GM12892 (cell line): ENCODE measurements at regions not wholly inside any gene's neighbourhood (a gene's known extent, or its start where the extent isn't known, plus 50 kb on each side); places are given as distances from the start of the nearest gene placed in this dataset.

Experiments used
- POLR2A ChIP-seq: IDR thresholded peaks from 2 replicates; pipeline ENCODE4 v1.6.1; 2011; ENCODE audit warnings: low read depth, low read length, control low read depth
- POLR2AphosphoS5 ChIP-seq: IDR thresholded peaks from 2 replicates; pipeline ENCODE4 v1.6.1; 2011; ENCODE audit warnings: low read depth, low read length, control low read depth

DNA sequence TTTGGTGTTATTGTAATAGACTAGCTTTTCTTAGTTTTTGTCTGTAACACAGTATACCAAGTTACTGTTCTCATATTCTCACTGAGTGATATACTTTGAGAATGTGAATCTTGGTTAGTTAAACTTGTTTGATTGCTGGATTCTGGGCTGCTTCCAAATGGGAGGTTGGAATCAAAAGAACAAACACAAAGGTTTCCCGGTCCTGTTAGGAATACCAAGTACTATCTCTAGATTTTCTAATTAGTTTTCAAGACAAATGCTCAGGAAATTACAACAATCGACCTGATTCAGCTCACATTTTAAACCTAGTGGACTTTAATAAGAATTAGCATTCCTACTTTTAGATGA is 244.3 kb downstream of the CSNK1G3 start:
- no peak for TF ChIP-seq POLR2A
- no peak for TF ChIP-seq POLR2AphosphoS5
